LNCaP clone FGC (cell line): ENCODE measurements at regions not wholly inside any gene's neighbourhood (a gene's known extent, or its start where the extent isn't known, plus 50 kb on each side); places are given as distances from the start of the nearest gene placed in this dataset.

Experiments used
- DNase-seq: peaks from one replicate; pipeline ENCODE4 v3.0.0-alpha.2; 2011; ENCODE audit warnings: low read depth
- H3K4me3 ChIP-seq: 2 replicates; pipeline ENCODE4 v1.5.1; 2011; ENCODE audit warnings: mild to moderate bottlenecking, low read depth, low read length, control low read depth
- CTCF ChIP-seq: IDR thresholded peaks from 2 replicates; pipeline ENCODE4 v1.5.1; 2012; ENCODE audit warnings: mild to moderate bottlenecking; ENCODE audit not compliant: control insufficient read depth, insufficient read depth; ENCODE audit errors: extremely low read depth

GRCh38 chr4:152225680-152226079 lies 310.2 kb downstream of the FBXW7 start:
- no peak for DNase-seq
- no peak overlapping the region for H3K4me3 ChIP-seq
- TF ChIP-seq CTCF = no peak

GRCh38 chr4:152224721-152225420 lies 311.0 kb downstream of the FBXW7 start:
- no peak for TF ChIP-seq CTCF
- no peak overlapping the region for H3K4me3 ChIP-seq
- DNase-seq = no peak

DNA sequence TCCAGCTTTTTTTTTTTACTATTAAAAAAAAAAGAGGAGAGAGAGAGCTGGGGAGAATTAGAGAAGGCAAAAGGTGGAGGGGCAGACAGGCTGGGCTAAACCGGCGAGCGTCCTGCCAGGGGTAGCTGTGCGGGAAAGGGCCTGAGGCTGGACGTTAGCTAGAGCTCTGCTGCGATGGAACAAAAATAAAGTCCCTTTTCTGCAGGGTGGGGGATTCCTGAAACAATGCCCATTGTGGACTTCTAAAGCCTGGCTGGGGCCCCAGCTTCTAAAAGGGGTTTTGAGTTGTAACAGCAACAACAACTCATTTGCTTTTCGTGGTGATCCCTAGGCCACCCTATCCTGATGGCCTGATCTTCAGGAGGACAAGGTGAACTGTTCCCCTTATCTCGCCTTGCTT lies 311.7 kb downstream of the FBXW7 start:
- no peak overlapping the region for H3K4me3 ChIP-seq
- TF ChIP-seq CTCF = no peak

GRCh38 chr4:152223600-152223999 lies 312.3 kb downstream of the FBXW7 start:
- TF ChIP-seq CTCF = no peak
- DNase-seq = no peak
- H3K4me3 ChIP-seq = no peak overlapping the region

More for the DNA sequence above, 311.7 kb downstream of the FBXW7 start:
- no peak for DNase-seq

GRCh38 chr4:152221816-152222516 lies 313.9 kb downstream of the FBXW7 start:
- DNase-seq = no peak
- no peak overlapping the region for H3K4me3 ChIP-seq
- TF ChIP-seq CTCF = no peak

- TF ChIP-seq CTCF = no peak
- DNase-seq = no peak
- no peak overlapping the region for H3K4me3 ChIP-seq
Measured at GRCh38 chr4:152220201-152220666, 315.7 kb downstream of the FBXW7 start.
